ENCODE measurements at regions not wholly inside any gene's neighbourhood (a gene's known extent, or its start where the extent isn't known, plus 50 kb on each side); places are given as distances from the start of the nearest gene placed in this dataset.

GRCh38 chr14:44388306-44388705 lies 118.8 kb downstream of the FSCB start:
- no peak for TF ChIP-seq CTCF (IDR thresholded peaks at IDR 0.05)
- no peak for TF ChIP-seq POLR2A (IDR thresholded peaks at IDR 0.05)

Measured in lower leg skin (tissue), 3 donors.